ENCODE measurements at regions not wholly inside any gene's neighbourhood (a gene's known extent, or its start where the extent isn't known, plus 50 kb on each side); places are given as distances from the start of the nearest gene placed in this dataset.

- DNase-seq (no peak), FAIRE-seq (no peak)
- H3K27me3 ChIP-seq (ENCODE audit: control insufficient read depth, insufficient read depth, low read length) = no peaks in the 10 kb centered on the region
- no peak overlapping the region for H3K9ac ChIP-seq (ENCODE audit: low read length in 3 of 3)
- no peaks in the 10 kb centered on the region for H3K9me3 ChIP-seq (ENCODE audit: control insufficient read depth in 2 of 3, insufficient read depth in 1 of 3, low read length in 3 of 3)
- TF ChIP-seq CTCF (IDR thresholded peaks at IDR 0.05; ENCODE audit: borderline replicate concordance, extremely low read depth, insufficient read depth) = no peak
- no peak overlapping the region for H3K4me3 ChIP-seq (ENCODE audit: low read length in 3 of 3)
- no peaks in the 10 kb centered on the region for H3K4me1 ChIP-seq (ENCODE audit: control insufficient read depth in 2 of 3, insufficient read depth in 2 of 3, low read depth in 1 of 3, low read length in 3 of 3)
- H3K36me3 ChIP-seq (ENCODE audit: control insufficient read depth in 2 of 3, insufficient read depth in 3 of 3, low read length in 3 of 3) = no peaks in the 10 kb centered on the region
- H3K27ac ChIP-seq (ENCODE audit: low read depth in 2 of 2, low read length in 2 of 2) = no peak overlapping the region
- intact Hi-C loops (cut with DNase I) = no loop called here
Measured at GRCh38 chr12:124630791-124631313, 63.4 kb upstream of the NCOR2 start.

- H3K27me3 ChIP-seq (ENCODE audit: control insufficient read depth, insufficient read depth, low read length) = no peaks in the 10 kb centered on the region
- FAIRE-seq (no peak), DNase-seq (no peak)
- no peaks in the 10 kb centered on the region for H3K9me3 ChIP-seq (ENCODE audit: control insufficient read depth in 2 of 3, insufficient read depth in 1 of 3, low read length in 3 of 3)
- H3K9ac ChIP-seq (ENCODE audit: low read length in 3 of 3) = no peak overlapping the region
- H3K27ac ChIP-seq (ENCODE audit: low read depth in 2 of 2, low read length in 2 of 2) = no peak overlapping the region
- no peak overlapping the region for H3K4me3 ChIP-seq (ENCODE audit: low read length in 3 of 3)
- H3K36me3 ChIP-seq (ENCODE audit: control insufficient read depth in 2 of 3, insufficient read depth in 3 of 3, low read length in 3 of 3) = no peaks in the 10 kb centered on the region
- no peaks in the 10 kb centered on the region for H3K4me1 ChIP-seq (ENCODE audit: control insufficient read depth in 2 of 3, insufficient read depth in 2 of 3, low read depth in 1 of 3, low read length in 3 of 3)
- no peak for TF ChIP-seq CTCF (IDR thresholded peaks at IDR 0.05; ENCODE audit: borderline replicate concordance, extremely low read depth, insufficient read depth)
- intact Hi-C loops (cut with DNase I) = no loop called here
Measured at GRCh38 chr12:124629789-124630480, 62.5 kb upstream of the NCOR2 start.

GRCh38 chr12:124629117-124629516, 61.7 kb upstream of the NCOR2 start:
- Histone ChIP-seq H3K9me3 (ENCODE audit: control insufficient read depth in 2 of 3, insufficient read depth in 1 of 3, low read length in 3 of 3) (no peaks in the 10 kb centered on the region), H3K9ac (ENCODE audit: low read length in 3 of 3) (no peak overlapping the region), H3K4me1 (ENCODE audit: control insufficient read depth in 2 of 3, insufficient read depth in 2 of 3, low read depth in 1 of 3, low read length in 3 of 3) (no peaks in the 10 kb centered on the region), H3K4me3 (ENCODE audit: low read length in 3 of 3) (no peak overlapping the region), H3K36me3 (ENCODE audit: control insufficient read depth in 2 of 3, insufficient read depth in 3 of 3, low read length in 3 of 3) (no peaks in the 10 kb centered on the region), H3K27ac (ENCODE audit: low read depth in 2 of 2, low read length in 2 of 2) (no peak overlapping the region), H3K27me3 (ENCODE audit: control insufficient read depth, insufficient read depth, low read length) (no peaks in the 10 kb centered on the region)
- intact Hi-C loops (cut with DNase I) = no loop called here
- DNase-seq (no peak), FAIRE-seq (no peak)
- TF ChIP-seq CTCF (IDR thresholded peaks at IDR 0.05; ENCODE audit: borderline replicate concordance, extremely low read depth, insufficient read depth) = no peak

Measured in kidney (tissue), 13 donors.